ENCODE measurements at regions not wholly inside any gene's neighbourhood (a gene's known extent, or its start where the extent isn't known, plus 50 kb on each side); places are given as distances from the start of the nearest gene placed in this dataset.

GRCh38 chr10:36683421-36683820 is 442.0 kb upstream of the ANKRD30A start:
- no peak overlapping the region for H3K27ac ChIP-seq
- H3K27me3 ChIP-seq, result no peaks in the 10 kb centered on the region
- no peaks in the 10 kb centered on the region for H3K36me3 ChIP-seq
- no peaks in the 10 kb centered on the region for H3K9me3 ChIP-seq
- intact Hi-C loops (cut with DNase I), result no loop called here
- TF ChIP-seq CTCF (IDR thresholded peaks at IDR 0.05), result no peak
- DNase-seq (no peak), ATAC-seq (no peak)
- no peak overlapping the region for H3K4me3 ChIP-seq
- no peaks in the 10 kb centered on the region for H3K4me1 ChIP-seq

- TF ChIP-seq CTCF (IDR thresholded peaks at IDR 0.05), result no peak
- Histone ChIP-seq H3K4me1 (no peaks in the 10 kb centered on the region), H3K4me3 (no peak overlapping the region), H3K27me3 (no peaks in the 10 kb centered on the region), H3K27ac (no peak overlapping the region), H3K36me3 (no peaks in the 10 kb centered on the region), H3K9me3 (no peaks in the 10 kb centered on the region)
- intact Hi-C loops (cut with DNase I), result no loop called here
- ATAC-seq (no peak), DNase-seq (no peak)
Measured at GRCh38 chr10:36681751-36682632, 443.4 kb upstream of the ANKRD30A start.

GRCh38 chr10:36679554-36679953 is 445.8 kb upstream of the ANKRD30A start:
- H3K27me3 ChIP-seq, result no peaks in the 10 kb centered on the region
- H3K9me3 ChIP-seq, result no peaks in the 10 kb centered on the region
- no peak for TF ChIP-seq CTCF (IDR thresholded peaks at IDR 0.05)
- DNase-seq, result no peak
- H3K4me1 ChIP-seq, result no peaks in the 10 kb centered on the region
- H3K36me3 ChIP-seq, result no peaks in the 10 kb centered on the region
- H3K4me3 ChIP-seq, result no peak overlapping the region
- H3K27ac ChIP-seq, result no peak overlapping the region
- intact Hi-C loops (cut with DNase I), result no loop called here
- ATAC-seq, result no peak

GRCh38 chr10:36677431-36677768 is 448.0 kb upstream of the ANKRD30A start:
- no peak for ATAC-seq

More at GRCh38 chr10:36677431-36677768, 448.0 kb upstream of the ANKRD30A start:
- no peak for DNase-seq
- Histone ChIP-seq H3K4me1 (no peaks in the 10 kb centered on the region), H3K36me3 (no peaks in the 10 kb centered on the region), H3K27me3 (no peaks in the 10 kb centered on the region), H3K27ac (no peak overlapping the region), H3K9me3 (no peaks in the 10 kb centered on the region), H3K4me3 (no peak overlapping the region)
- no peak for TF ChIP-seq CTCF (IDR thresholded peaks at IDR 0.05)
- intact Hi-C loops (cut with DNase I), result no loop called here

Data from left lung (tissue), 4 donors.